ENCODE measurements at regions not wholly inside any gene's neighbourhood (a gene's known extent, or its start where the extent isn't known, plus 50 kb on each side); places are given as distances from the start of the nearest gene placed in this dataset.

DNA sequence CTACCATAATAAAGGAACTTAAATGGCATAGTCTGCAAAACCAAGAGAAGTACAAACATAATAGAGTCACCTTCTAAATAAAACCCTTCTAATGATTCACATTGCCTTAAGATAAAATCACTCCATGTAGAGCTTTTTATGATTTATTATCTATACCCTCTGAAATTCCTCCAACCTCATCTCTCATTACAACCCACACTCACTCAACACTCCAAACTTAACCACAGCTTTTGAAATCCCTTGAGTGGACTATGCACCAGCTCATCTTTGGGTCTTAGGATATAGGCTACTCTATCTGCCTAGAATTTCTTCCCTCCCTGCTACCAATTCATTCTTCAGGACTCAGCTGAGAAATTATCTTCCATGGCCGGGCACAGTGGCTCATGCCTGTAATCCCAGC lies 122.5 kb downstream of the CETN3 start:
- TF ChIP-seq, protein P1, sequence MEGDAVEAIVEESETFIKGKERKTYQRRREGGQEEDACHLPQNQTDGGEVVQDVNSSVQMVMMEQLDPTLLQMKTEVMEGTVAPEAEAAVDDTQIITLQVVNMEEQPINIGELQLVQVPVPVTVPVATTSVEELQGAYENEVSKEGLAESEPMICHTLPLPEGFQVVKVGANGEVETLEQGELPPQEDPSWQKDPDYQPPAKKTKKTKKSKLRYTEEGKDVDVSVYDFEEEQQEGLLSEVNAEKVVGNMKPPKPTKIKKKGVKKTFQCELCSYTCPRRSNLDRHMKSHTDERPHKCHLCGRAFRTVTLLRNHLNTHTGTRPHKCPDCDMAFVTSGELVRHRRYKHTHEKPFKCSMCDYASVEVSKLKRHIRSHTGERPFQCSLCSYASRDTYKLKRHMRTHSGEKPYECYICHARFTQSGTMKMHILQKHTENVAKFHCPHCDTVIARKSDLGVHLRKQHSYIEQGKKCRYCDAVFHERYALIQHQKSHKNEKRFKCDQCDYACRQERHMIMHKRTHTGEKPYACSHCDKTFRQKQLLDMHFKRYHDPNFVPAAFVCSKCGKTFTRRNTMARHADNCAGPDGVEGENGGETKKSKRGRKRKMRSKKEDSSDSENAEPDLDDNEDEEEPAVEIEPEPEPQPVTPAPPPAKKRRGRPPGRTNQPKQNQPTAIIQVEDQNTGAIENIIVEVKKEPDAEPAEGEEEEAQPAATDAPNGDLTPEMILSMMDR (IDR thresholded peaks at IDR 0.05), result no peak
- TF ChIP-seq POLR2A (IDR thresholded peaks at IDR 0.05), result no peak
- H3K27me3 ChIP-seq, result no peaks in the 10 kb centered on the region
- intact Hi-C loops (cut with DNase I), result no loop called here
- H3K36me3 ChIP-seq, result no peaks in the 10 kb centered on the region
- DNase-seq, result no peak
- no peak overlapping the region for H3K4me3 ChIP-seq
- H3K27ac ChIP-seq, result no peak overlapping the region
- H3K9me3 ChIP-seq, result no peaks in the 10 kb centered on the region
- no peaks in the 10 kb centered on the region for H3K4me1 ChIP-seq
- WGBS, 2 donors, result 82% methylated on average over 1 of the region's 1 CpG; no CpG with 5 or more reads in 1 of the 2 donors

DNA sequence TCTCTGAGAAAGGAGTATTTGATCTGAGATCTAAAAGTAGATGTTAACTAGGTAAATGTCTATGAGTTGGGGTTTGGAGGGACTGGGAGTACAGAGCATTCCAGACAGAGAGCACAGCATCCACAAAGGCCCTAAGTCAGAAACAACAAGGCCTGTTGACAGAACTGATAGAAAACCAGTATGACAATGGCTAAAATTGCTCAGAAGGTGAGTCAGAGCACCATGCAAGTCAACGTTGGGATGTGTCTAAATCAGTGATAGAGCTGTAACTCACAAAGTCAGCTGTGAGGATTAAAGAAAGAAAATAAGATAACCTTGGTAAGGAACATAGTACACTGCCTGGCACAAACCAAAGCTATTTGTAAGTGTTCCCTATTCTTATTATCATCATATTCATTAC lies 124.0 kb downstream of the CETN3 start:
- intact Hi-C loops (cut with DNase I), result no loop called here
- Histone ChIP-seq H3K36me3 (no peaks in the 10 kb centered on the region), H3K4me3 (no peak overlapping the region), H3K9me3 (no peaks in the 10 kb centered on the region), H3K27me3 (no peaks in the 10 kb centered on the region), H3K4me1 (no peaks in the 10 kb centered on the region), H3K27ac (no peak overlapping the region)
- no peak for DNase-seq
- 16 to 55% methylated on average over 1 of the region's 1 CpG for WGBS, 2 donors
- TF ChIP-seq, protein P1 (IDR thresholded peaks at IDR 0.05), result no peak
- no peak for TF ChIP-seq POLR2A (IDR thresholded peaks at IDR 0.05)

DNA sequence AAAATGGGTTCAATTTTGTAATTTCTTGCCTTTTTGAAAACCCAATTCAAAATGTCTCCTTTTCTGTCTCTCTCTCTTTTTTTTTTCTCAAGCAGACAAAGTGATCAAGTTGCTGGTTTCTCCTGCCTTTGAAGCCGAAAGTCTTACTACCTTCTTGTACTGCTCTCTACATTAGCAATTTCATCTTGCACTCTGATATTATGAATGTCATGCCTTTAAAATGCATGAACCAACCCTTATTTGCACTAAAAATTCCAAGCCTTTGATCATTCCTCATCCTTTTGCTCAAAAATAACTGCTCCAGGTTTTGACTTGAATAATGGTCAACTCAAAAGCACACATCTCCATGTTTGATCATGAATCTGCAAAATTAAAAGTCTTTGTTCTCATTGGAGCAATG lies 125.2 kb downstream of the CETN3 start:
- TF ChIP-seq, protein P1 (IDR thresholded peaks at IDR 0.05), result no peak
- no peak for TF ChIP-seq POLR2A (IDR thresholded peaks at IDR 0.05)
- DNase-seq, result no peak
- Histone ChIP-seq H3K9me3 (no peaks in the 10 kb centered on the region), H3K36me3 (no peaks in the 10 kb centered on the region), H3K4me3 (no peak overlapping the region), H3K4me1 (no peaks in the 10 kb centered on the region), H3K27ac (no peak overlapping the region), H3K27me3 (no peaks in the 10 kb centered on the region)
- WGBS, 2 donors, result 68 to 73% methylated on average over 1 of the region's 1 CpG
- intact Hi-C loops (cut with DNase I), result no loop called here

DNA sequence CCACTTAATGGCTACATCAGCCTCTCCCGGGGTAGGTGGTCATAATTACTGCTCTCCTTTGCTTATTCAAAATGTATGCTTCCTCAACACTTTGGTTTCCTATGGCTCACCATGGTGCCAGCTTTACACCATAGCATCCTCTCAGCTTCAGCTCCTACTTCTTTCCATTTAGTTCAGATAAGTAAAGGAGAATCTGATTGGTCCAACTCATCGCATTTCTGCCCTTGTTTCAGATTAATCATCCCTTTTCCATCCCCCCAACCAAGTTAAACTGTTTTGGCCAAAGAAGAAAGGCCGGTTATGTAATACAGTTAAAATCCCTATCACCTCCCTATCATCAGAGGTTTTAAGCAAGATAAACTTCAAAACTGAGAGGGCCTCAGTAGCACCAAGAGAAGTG lies 130.5 kb downstream of the CETN3 start:
- no peaks in the 10 kb centered on the region for H3K4me1 ChIP-seq
- WGBS, 2 donors, result 70 to 84% methylated on average over 3 of the region's 3 CpGs
- no peak overlapping the region for H3K4me3 ChIP-seq
- H3K36me3 ChIP-seq, result no peaks in the 10 kb centered on the region
- H3K27ac ChIP-seq, result no peak overlapping the region
- no peaks in the 10 kb centered on the region for H3K27me3 ChIP-seq
- intact Hi-C loops (cut with DNase I), result no loop called here
- TF ChIP-seq POLR2A (IDR thresholded peaks at IDR 0.05), result no peak
- DNase-seq, result no peak
- H3K9me3 ChIP-seq, result no peaks in the 10 kb centered on the region

DNA sequence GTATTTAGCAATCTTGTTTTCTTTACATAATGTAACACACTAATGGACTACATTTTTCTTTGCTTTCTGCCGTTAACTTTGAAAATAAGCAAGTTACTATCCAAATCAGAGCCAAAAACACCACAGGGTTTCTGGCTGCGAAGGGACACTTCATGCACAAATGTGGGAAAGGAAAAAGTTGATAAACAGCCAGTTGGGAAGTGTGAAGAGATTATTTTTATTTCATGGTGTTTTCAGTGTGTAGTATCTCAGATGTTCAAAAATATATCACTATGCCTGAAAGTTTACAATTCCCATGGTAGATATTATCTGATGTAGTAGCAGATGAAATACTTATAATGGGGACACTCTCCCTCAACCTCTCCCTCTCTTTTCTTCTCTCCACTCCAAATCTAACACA lies 135.3 kb downstream of the CETN3 start:
- Histone ChIP-seq H3K36me3 (no peaks in the 10 kb centered on the region), H3K9me3 (no peaks in the 10 kb centered on the region), H3K4me1 (no peaks in the 10 kb centered on the region), H3K27me3 (no peaks in the 10 kb centered on the region), H3K4me3 (no peak overlapping the region), H3K27ac (no peak overlapping the region)
- DNase-seq, result no peak
- 58 to 67% methylated on average over 2 of the region's 2 CpGs for WGBS, 2 donors
- intact Hi-C loops (cut with DNase I), result no loop called here
- TF ChIP-seq, protein P1 (IDR thresholded peaks at IDR 0.05), result no peak

DNA sequence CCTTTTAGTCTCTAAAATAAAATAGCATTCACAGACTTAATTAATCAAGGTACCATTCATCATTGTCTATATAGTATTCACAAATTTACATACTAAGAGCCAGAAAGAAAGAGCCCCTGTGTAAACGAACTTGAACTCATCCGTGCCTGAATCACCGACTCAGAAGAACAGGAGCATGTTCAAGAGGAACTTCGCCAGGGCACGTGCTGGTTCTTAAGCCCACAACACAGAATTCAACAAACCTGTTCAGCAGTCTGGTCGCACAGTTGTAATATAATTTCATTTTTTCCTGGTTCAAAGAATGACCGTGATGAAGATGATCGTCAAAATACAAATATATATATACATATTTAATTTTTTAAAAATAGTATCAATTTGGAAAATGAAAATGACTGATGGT lies 141.9 kb downstream of the CETN3 start:
- TF ChIP-seq, protein P1 (IDR thresholded peaks at IDR 0.05), result no peak
- no peak for TF ChIP-seq POLR2A (IDR thresholded peaks at IDR 0.05)
- H3K27ac ChIP-seq, result no peak overlapping the region
- no peaks in the 10 kb centered on the region for H3K9me3 ChIP-seq
- H3K4me1 ChIP-seq, result peaks cover 0 to 6% (median 0%) of the 10 kb centered on the region in 3 donors
- H3K27me3 ChIP-seq, result no peaks in the 10 kb centered on the region
- intact Hi-C loops (cut with DNase I), result no loop called here
- DNase-seq, result no peak
- H3K4me3 ChIP-seq, result no peak overlapping the region
- no peaks in the 10 kb centered on the region for H3K36me3 ChIP-seq
- 50 to 64% methylated on average over 8 of the region's 8 CpGs for WGBS, 2 donors
